A549 (cell line): ENCODE measurements at regions not wholly inside any gene's neighbourhood (a gene's known extent, or its start where the extent isn't known, plus 50 kb on each side); places are given as distances from the start of the nearest gene placed in this dataset.

Experiments used
- ATAC-seq, 2 experiments: fragments of 200-7000 bp in 1 of 2; fragments of >200 bp in 1 of 2; cut with Nextera tagmentation in 1 of 2; cut with Tn5 transposase in 1 of 2; 3 replicates each; pipeline versions ENCODE4 v1.8.0 to v1.9.1; 2018 to 2020; ENCODE audit warnings: mild to moderate bottlenecking in 1 of 2, moderate library complexity in 1 of 2
- CTCF ChIA-PET: fragments of 300-600 bp; sonication (Branson Sonifier 250); formaldehyde crosslinking; extraction: SDS; loops from one replicate; lab custom pipeline; 2021; ENCODE audit warnings: antibody characterized with exemption, inconsistent platforms; lab: Yijun Ruan, JAX
- POLR2A ChIA-PET: fragments of 350-600 bp; formaldehyde crosslinking; extraction: SDS; loops from one replicate; lab custom pipeline; 2021; ENCODE audit warnings: antibody characterized with exemption, inconsistent platforms; lab: Yijun Ruan, JAX
- DNase-seq, 2 experiments: peaks; one replicate each; pipeline versions ENCODE4 v3.0.0 to v3.0.0-alpha.2; 2011 to 2016; ENCODE audit warnings: low read depth in 1 of 2, low spot score in 1 of 2
- FAIRE-seq: peaks from 2 replicates; lab custom pipeline; 2011; peaks lifted over from hg19 to GRCh38; lab: Jason Lieb, UNC
- H3K27ac ChIP-seq, 2 experiments: fragments of >200 bp; sonication (Bioruptor Twin); formaldehyde crosslinking; 3 replicates each; pipeline ENCODE4 v1.5.1; 2016 to 2017
- H3K4me1 ChIP-seq: fragments of >200 bp; sonication (Bioruptor Twin); formaldehyde crosslinking; 3 replicates; pipeline ENCODE4 v1.6.1; 2016
- H3K4me2 ChIP-seq: fragments of >200 bp; sonication (Bioruptor Twin); formaldehyde crosslinking; 3 replicates; pipeline ENCODE4 v1.6.1; 2016
- H3K4me3 ChIP-seq: fragments of >200 bp; sonication (Bioruptor Twin); formaldehyde crosslinking; 3 replicates; pipeline ENCODE4 v1.5.1; 2016
- H3K9me3 ChIP-seq: fragments of >200 bp; sonication (Bioruptor Twin); formaldehyde crosslinking; 3 replicates; pipeline ENCODE4 v1.6.1; 2016
- CBX8 ChIP-seq: fragments of 200-600 bp; sonication (generic); IDR thresholded peaks from 2 replicates; pipeline ENCODE4 v1.6.1; 2016
- CHD2 ChIP-seq: fragments of 150-350 bp; IDR thresholded peaks from 2 replicates; pipeline ENCODE4 v1.6.1; 2014; ENCODE audit warnings: low read length; ENCODE audit not compliant: partially characterized antibody
- CHD4 ChIP-seq: fragments of 200-600 bp; sonication (generic); IDR thresholded peaks from 2 replicates; pipeline ENCODE4 v1.6.1; 2016; ENCODE audit warnings: antibody characterized with exemption, mild to moderate bottlenecking, borderline replicate concordance
- CTCF ChIP-seq: fragments of >200 bp; sonication (Bioruptor Twin); formaldehyde crosslinking; IDR thresholded peaks from 3 replicates; pipeline ENCODE4 v1.5.1; 2016
- EHMT2 ChIP-seq: fragments of 200-600 bp; sonication (generic); IDR thresholded peaks from 2 replicates; pipeline ENCODE4 v1.6.1; 2016; ENCODE audit warnings: antibody characterized with exemption, low read depth, mild to moderate bottlenecking, moderate library complexity
- EP300 ChIP-seq, 2 experiments: fragments of >200 bp; sonication (Bioruptor Twin); formaldehyde crosslinking; IDR thresholded peaks; 2 replicates in 1 of 2; 3 replicates in 1 of 2; pipeline ENCODE4 v1.6.1; 2016 to 2017
- FOSB ChIP-seq: fragments of 250-450 bp; sonication (Bioruptor Pico); IDR thresholded peaks from 2 replicates; pipeline ENCODE4 v1.5.0; 2020; ENCODE audit warnings: mild to moderate bottlenecking, moderate library complexity
- FOSL2 ChIP-seq, 2 experiments: fragments of 450-650 bp in 1 of 2; fragments of >200 bp in 1 of 2; sonication (Bioruptor Twin) in 1 of 2; formaldehyde crosslinking; IDR thresholded peaks; 2 replicates each; pipeline versions ENCODE4 v1.5.0 to v1.6.1; 2016 to 2020; ENCODE audit warnings: mild to moderate bottlenecking in 1 of 2, moderate library complexity in 1 of 2
- HMGXB4 ChIP-seq: fragments of 250-450 bp; sonication (Bioruptor Pico); IDR thresholded peaks from 2 replicates; pipeline ENCODE4 v1.5.0; 2021; ENCODE audit warnings: mild to moderate bottlenecking, moderate library complexity, borderline replicate concordance
- HOXA7 ChIP-seq: fragments of 250-450 bp; sonication (Bioruptor Pico); IDR thresholded peaks from 2 replicates; pipeline ENCODE4 v1.5.0; 2020; ENCODE audit warnings: mild to moderate bottlenecking, moderate library complexity
- JUN ChIP-seq, 2 experiments: fragments of >200 bp; sonication (Bioruptor Twin); formaldehyde crosslinking; IDR thresholded peaks; 2 replicates in 1 of 2; 3 replicates in 1 of 2; pipeline ENCODE4 v1.6.1; 2016 to 2017
- JUNB ChIP-seq: fragments of >200 bp; sonication (Bioruptor Twin); formaldehyde crosslinking; IDR thresholded peaks from 2 replicates; pipeline ENCODE4 v1.6.1; 2016
- KDM1A ChIP-seq: fragments of 200-600 bp; sonication (generic); IDR thresholded peaks from 2 replicates; pipeline ENCODE4 v1.6.1; 2016; ENCODE audit warnings: low read depth, mild to moderate bottlenecking
- KDM5A ChIP-seq: fragments of 200-600 bp; sonication (generic); IDR thresholded peaks from 2 replicates; pipeline ENCODE4 v1.6.1; 2016; ENCODE audit warnings: antibody characterized with exemption, mild to moderate bottlenecking
- MAFK ChIP-seq: fragments of 450-650 bp; IDR thresholded peaks from 2 replicates; pipeline ENCODE4 v1.6.1; 2014; ENCODE audit not compliant: partially characterized antibody
- MAZ ChIP-seq: fragments of 150-350 bp; IDR thresholded peaks from 2 replicates; pipeline ENCODE4 v1.6.1; 2014; ENCODE audit warnings: antibody characterized with exemption, low read depth, low read length, borderline replicate concordance
- NFE2L2 ChIP-seq: fragments of 150-350 bp; conservative IDR thresholded peaks from 2 replicates; pipeline ENCODE4 v1.6.1; 2014; ENCODE audit warnings: low read length
- PBX3 ChIP-seq: IDR thresholded peaks from 2 replicates; pipeline ENCODE4 v1.6.1; 2012
- POLR2A ChIP-seq: IDR thresholded peaks from 2 replicates; pipeline ENCODE4 v1.6.1; 2012; ENCODE audit warnings: mild to moderate bottlenecking, low read length
- RAD21 ChIP-seq, 2 experiments: fragments of >200 bp in 1 of 2; sonication (Bioruptor Twin) in 1 of 2; formaldehyde crosslinking in 1 of 2; IDR thresholded peaks in 1 of 2; conservative IDR thresholded peaks in 1 of 2; 2 replicates in 1 of 2; 3 replicates in 1 of 2; pipeline ENCODE4 v1.6.1; 2012 to 2018; ENCODE audit warnings: inconsistent platforms in 1 of 2
- RCOR1 ChIP-seq: fragments of 150-350 bp; IDR thresholded peaks from 2 replicates; pipeline ENCODE4 v1.6.1; 2014; ENCODE audit warnings: antibody characterized with exemption, low read length, low read depth
- REST ChIP-seq: fragments of 200-600 bp; sonication (generic); IDR thresholded peaks from 2 replicates; pipeline ENCODE4 v1.6.1; 2016; ENCODE audit warnings: antibody characterized with exemption, mild to moderate bottlenecking, moderate library complexity
- SMC3 ChIP-seq: fragments of >200 bp; sonication (Bioruptor Twin); formaldehyde crosslinking; IDR thresholded peaks from 3 replicates; pipeline ENCODE4 v1.6.1; 2018; ENCODE audit warnings: inconsistent platforms
- TFCP2L1 ChIP-seq: fragments of 250-450 bp; sonication (Bioruptor Pico); IDR thresholded peaks from 2 replicates; pipeline ENCODE4 v1.5.0; 2021; ENCODE audit warnings: mild to moderate bottlenecking
- ZFP36 ChIP-seq: fragments of 450-650 bp; IDR thresholded peaks from 2 replicates; pipeline ENCODE4 v1.6.1; 2014; ENCODE audit warnings: borderline replicate concordance; ENCODE audit not compliant: partially characterized antibody
- ZNF302 ChIP-seq: fragments of 250-450 bp; sonication (Bioruptor Pico); IDR thresholded peaks from 2 replicates; pipeline ENCODE4 v1.9.0; 2021; ENCODE audit warnings: inconsistent platforms, mild to moderate bottlenecking, moderate library complexity
- WGBS: methylation state at CpG from one replicate; pipeline ENCODE4 v1.1.6; 2017; ENCODE audit errors: missing lambda C conversion rate; 5-methylcytosine and 5-hydroxymethylcytosine counted together

GRCh38 chr7:98728555-98728954 lies 111.5 kb downstream of the NPTX2 start:
- Histone ChIP-seq H3K4me1 (peaks cover 4% of the 10 kb centered on the region; the same call in 1 of the 3 replicates), H3K27ac (no peak overlapping the region), H3K9me3 (peaks cover 9% of the 10 kb centered on the region), H3K4me3 (no peak overlapping the region), H3K4me2 (peak overlapping the region; percentile 31; the same call in 1 of the 3 replicates)
- WGBS = 34% methylated on average over 3 of the region's 3 CpGs
- ATAC-seq = no peak
- no peak for DNase-seq
- FAIRE-seq = no peak
- TF ChIP-seq KDM5A = no peak
- no peak for TF ChIP-seq CHD4
- TF ChIP-seq KDM1A = no peak
- no peak for TF ChIP-seq CHD2
- TF ChIP-seq EHMT2 = no peak
- no peak for TF ChIP-seq CBX8
- TF ChIP-seq FOSB = no peak
- TF ChIP-seq CTCF = no peak
- TF ChIP-seq POLR2A = no peak
- no peak for TF ChIP-seq MAFK
- CTCF ChIA-PET = interaction anchor here (1.9 kb wide), 1 partner anchor 17 kb away, joined by 8 read pairs; no protein-coding TSS in a partner anchor
- POLR2A ChIA-PET = no interaction called here

GRCh38 chr7:98729121-98729520 lies 112.0 kb downstream of the NPTX2 start:
- ATAC-seq = peak in 1 of 2 experiments; percentile 34; a peak in 1 of 6 replicates
- WGBS = 18% methylated on average over 7 of the region's 7 CpGs
- Histone ChIP-seq H3K4me3 (no peak overlapping the region), H3K4me1 (peaks cover 4% of the 10 kb centered on the region; the same call in 1 of the 3 replicates), H3K27ac (no peak overlapping the region), H3K9me3 (peaks cover 9% of the 10 kb centered on the region)
- ChIA-PET CTCF (interaction anchor here (1.1 to 1.9 kb wide), 3 partner anchors 16 to 308 kb away, joined by 3 to 8 read pairs (median 3); no protein-coding TSS in a partner anchor), POLR2A (no interaction called here)
- no peak for FAIRE-seq
- no peak for DNase-seq
- TF ChIP-seq NFE2L2 (no peak), ZFP36 (no peak), HMGXB4 (no peak), JUN (IDR thresholded peaks at IDR 0.05) (no peak), RCOR1 (no peak), HOXA7 (no peak), EHMT2 (no peak), KDM5A (no peak), MAFK (no peak), MAZ (no peak), TFCP2L1 (CRISPR knock-in tag) (no peak), PBX3 (no peak), JUNB (no peak), ZNF302 (CRISPR knock-in tag) (no peak), EP300 (IDR thresholded peaks at IDR 0.05) (no peak), FOSL2 (IDR thresholded peaks at IDR 0.05) (no peak), FOSL2 (CRISPR knock-in tag; IDR thresholded peaks at IDR 0.05) (no peak), SMC3 (no peak), RAD21 (conservative IDR thresholded peaks at IDR 0.05 in 1 of 2, IDR thresholded peaks at IDR 0.05 in 1 of 2) (no peak), REST (no peak)
- TF ChIP-seq, all 56 proteins: peak for 0
- peak overlapping the region; percentile 31; the same call in 1 of the 3 replicates for H3K4me2 ChIP-seq
